IPS DF 6.9 (cell line): ENCODE measurements at regions not wholly inside any gene's neighbourhood (a gene's known extent, or its start where the extent isn't known, plus 50 kb on each side); places are given as distances from the start of the nearest gene placed in this dataset.

Source experiments
- DNase-seq: peaks from one replicate; pipeline ENCODE4 v3.0.0-alpha.2; 2013; ENCODE audit warnings: low read depth, low spot score
- H3K27ac ChIP-seq: one replicate; pipeline ENCODE4 v1.5.1; 2013; ENCODE audit warnings: low read length, control low read depth
- H3K27me3 ChIP-seq: 2 replicates; pipeline ENCODE4 v1.6.1; 2013; ENCODE audit warnings: mild to moderate bottlenecking, low read length; ENCODE audit not compliant: control insufficient read depth, insufficient read depth
- H3K36me3 ChIP-seq: 2 replicates; pipeline ENCODE4 v1.6.1; 2013; ENCODE audit warnings: low read length; ENCODE audit not compliant: control insufficient read depth, insufficient read depth
- H3K4me1 ChIP-seq: 2 replicates; pipeline ENCODE4 v1.6.1; 2013; ENCODE audit warnings: low read length; ENCODE audit not compliant: control insufficient read depth, insufficient read depth
- H3K4me3 ChIP-seq: 2 replicates; pipeline ENCODE4 v1.5.1; 2013; ENCODE audit warnings: mild to moderate bottlenecking, low read length
- H3K9me3 ChIP-seq: 2 replicates; pipeline ENCODE4 v1.6.1; 2013; ENCODE audit warnings: low read length, inconsistent platforms; ENCODE audit not compliant: control insufficient read depth, insufficient read depth
- WGBS: extraction: QIAGEN DNeasy Blood & Tissue Kit; methylation state at CpG from one replicate; pipeline ENCODE4 v1.1.7; 2013; ENCODE audit warnings: mixed read lengths, missing lambda C conversion rate; ENCODE audit not compliant: insufficient read length, insufficient coverage; 5-methylcytosine and 5-hydroxymethylcytosine counted together

- no peak overlapping the region for H3K27ac ChIP-seq
- no peaks in the 10 kb centered on the region for H3K9me3 ChIP-seq
- H3K4me1 ChIP-seq: peaks cover 1% of the 10 kb centered on the region; the same call in 1 of the 2 replicates
- H3K4me3 ChIP-seq: no peak overlapping the region
- no peaks in the 10 kb centered on the region for H3K36me3 ChIP-seq
- DNase-seq: no peak
- H3K27me3 ChIP-seq: no peaks in the 10 kb centered on the region
These were observed 472.2 kb upstream of the PBX1 start for GRCh38 chr1:164086832-164087231.

- no peak for DNase-seq
- Histone ChIP-seq H3K27ac (no peak overlapping the region), H3K36me3 (no peaks in the 10 kb centered on the region), H3K27me3 (no peaks in the 10 kb centered on the region), H3K9me3 (no peaks in the 10 kb centered on the region), H3K4me1 (peaks cover 1% of the 10 kb centered on the region; the same call in 1 of the 2 replicates), H3K4me3 (no peak overlapping the region)
- no CpG with 5 or more reads among the region's 6 CpGs for WGBS
These were observed 471.0 kb upstream of the PBX1 start for GRCh38 chr1:164087906-164088453.

GRCh38 chr1:164092603-164093353 lies 466.2 kb upstream of the PBX1 start:
- Histone ChIP-seq H3K27ac (no peak overlapping the region), H3K36me3 (no peaks in the 10 kb centered on the region), H3K4me3 (no peak overlapping the region), H3K27me3 (no peaks in the 10 kb centered on the region), H3K4me1 (peaks cover 1% of the 10 kb centered on the region; the same call in 1 of the 2 replicates), H3K9me3 (no peaks in the 10 kb centered on the region)
- no CpG with 5 or more reads among the region's 4 CpGs for WGBS
- peak; percentile 5 for DNase-seq

- H3K4me3 ChIP-seq: no peak overlapping the region
- H3K9me3 ChIP-seq: no peaks in the 10 kb centered on the region
- H3K27me3 ChIP-seq: no peaks in the 10 kb centered on the region
- no peaks in the 10 kb centered on the region for H3K4me1 ChIP-seq
- no peak overlapping the region for H3K27ac ChIP-seq
- no CpG with 5 or more reads among the region's 2 CpGs for WGBS
- DNase-seq: no peak
- no peaks in the 10 kb centered on the region for H3K36me3 ChIP-seq
These were observed 465.4 kb upstream of the PBX1 start for GRCh38 chr1:164093543-164093942.

- Histone ChIP-seq H3K4me1 (no peaks in the 10 kb centered on the region), H3K27ac (no peak overlapping the region), H3K27me3 (no peaks in the 10 kb centered on the region), H3K4me3 (no peak overlapping the region), H3K36me3 (no peaks in the 10 kb centered on the region), H3K9me3 (no peaks in the 10 kb centered on the region)
- no CpG with 5 or more reads among the region's 2 CpGs for WGBS
- no peak for DNase-seq
These were observed 457.2 kb upstream of the PBX1 start for GRCh38 chr1:164101802-164102201.

- Histone ChIP-seq H3K27ac (no peak overlapping the region), H3K27me3 (no peaks in the 10 kb centered on the region), H3K4me1 (no peaks in the 10 kb centered on the region), H3K9me3 (no peaks in the 10 kb centered on the region), H3K4me3 (no peak overlapping the region), H3K36me3 (no peaks in the 10 kb centered on the region)
- no CpG with 5 or more reads among the region's 1 CpG for WGBS
- no peak for DNase-seq
These were observed 427.0 kb upstream of the PBX1 start for GRCh38 chr1:164131949-164132348.

GRCh38 chr1:164137273-164137925 lies 421.6 kb upstream of the PBX1 start:
- WGBS: no CpG with 5 or more reads among the region's 3 CpGs
- Histone ChIP-seq H3K9me3 (no peaks in the 10 kb centered on the region), H3K27ac (no peak overlapping the region), H3K4me3 (no peak overlapping the region), H3K27me3 (no peaks in the 10 kb centered on the region), H3K4me1 (no peaks in the 10 kb centered on the region), H3K36me3 (no peaks in the 10 kb centered on the region)
- no peak for DNase-seq

- Histone ChIP-seq H3K4me1 (no peaks in the 10 kb centered on the region), H3K27ac (no peak overlapping the region), H3K4me3 (no peak overlapping the region), H3K36me3 (no peaks in the 10 kb centered on the region), H3K27me3 (no peaks in the 10 kb centered on the region), H3K9me3 (no peaks in the 10 kb centered on the region)
- DNase-seq: no peak
- no CpG with 5 or more reads among the region's 8 CpGs for WGBS
These were observed 417.2 kb upstream of the PBX1 start for GRCh38 chr1:164141797-164142196.

GRCh38 chr1:164154622-164155021 lies 404.4 kb upstream of the PBX1 start:
- H3K4me1 ChIP-seq: no peaks in the 10 kb centered on the region
- H3K4me3 ChIP-seq: no peak overlapping the region
- no peaks in the 10 kb centered on the region for H3K36me3 ChIP-seq
- H3K9me3 ChIP-seq: no peaks in the 10 kb centered on the region
- no CpG with 5 or more reads among the region's 1 CpG for WGBS
- no peak for DNase-seq
- no peaks in the 10 kb centered on the region for H3K27me3 ChIP-seq
- H3K27ac ChIP-seq: no peak overlapping the region

- Histone ChIP-seq H3K27ac (no peak overlapping the region), H3K27me3 (no peaks in the 10 kb centered on the region), H3K4me1 (no peaks in the 10 kb centered on the region), H3K9me3 (no peaks in the 10 kb centered on the region), H3K36me3 (no peaks in the 10 kb centered on the region), H3K4me3 (no peak overlapping the region)
- DNase-seq: no peak
- no CpG with 5 or more reads among the region's 4 CpGs for WGBS
These were observed 403.6 kb upstream of the PBX1 start for GRCh38 chr1:164155347-164155746.
